Left hindlimb (tissue), 1 donor: ENCODE measurements at regions not wholly inside any gene's neighbourhood (a gene's known extent, or its start where the extent isn't known, plus 50 kb on each side); places are given as distances from the start of the nearest gene placed in this dataset.
"Not testable (repeated sequence)": the region's sequence is repeated elsewhere in the genome, so short reads cannot be mapped to it uniquely, and the experiment has no call there.

ENCODE experiments used
- DNase-seq: peaks from one replicate; pipeline ENCODE4 v3.0.0-alpha.2; 2018

DNA sequence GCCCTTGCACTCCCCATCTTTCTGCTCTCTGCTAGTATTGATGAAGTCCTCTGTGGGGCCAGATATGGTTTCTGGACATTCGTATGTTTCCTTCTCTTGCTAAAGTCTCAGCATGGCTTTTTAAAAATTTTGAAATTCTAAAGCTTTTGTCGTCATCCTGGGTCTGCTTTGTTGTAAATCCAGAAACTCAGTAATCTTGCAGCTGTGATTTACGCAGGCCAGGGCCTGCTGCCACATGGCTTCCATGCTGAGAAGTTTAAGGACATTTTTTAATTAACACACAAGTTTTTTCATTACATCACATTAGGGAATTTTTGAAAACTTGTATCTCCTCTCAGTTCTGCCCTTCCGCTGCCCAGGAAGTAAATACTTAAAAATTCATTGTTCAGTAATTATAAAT, 686.1 kb upstream of the IGFBP3 start:
- no peak for DNase-seq

DNA sequence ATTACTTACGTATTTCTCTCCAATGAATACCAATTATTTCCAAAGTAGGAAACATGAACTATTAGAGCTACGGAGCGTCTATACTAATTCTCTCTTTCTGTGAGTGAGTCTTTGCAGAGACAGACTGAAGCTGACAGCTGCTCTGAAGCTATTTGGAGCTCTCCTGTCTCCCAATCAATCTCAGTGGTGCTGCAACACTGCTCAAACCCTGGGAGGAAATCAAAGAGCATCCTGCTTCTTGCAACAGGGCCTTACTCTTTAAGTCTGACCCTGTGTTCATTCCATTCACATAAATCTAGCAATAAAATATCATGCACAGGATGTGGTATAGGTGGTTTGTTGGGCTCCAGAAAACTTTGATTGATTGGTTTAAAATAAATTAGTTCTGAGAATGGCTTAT, 685.7 kb upstream of the IGFBP3 start:
- DNase-seq, result no peak

DNA sequence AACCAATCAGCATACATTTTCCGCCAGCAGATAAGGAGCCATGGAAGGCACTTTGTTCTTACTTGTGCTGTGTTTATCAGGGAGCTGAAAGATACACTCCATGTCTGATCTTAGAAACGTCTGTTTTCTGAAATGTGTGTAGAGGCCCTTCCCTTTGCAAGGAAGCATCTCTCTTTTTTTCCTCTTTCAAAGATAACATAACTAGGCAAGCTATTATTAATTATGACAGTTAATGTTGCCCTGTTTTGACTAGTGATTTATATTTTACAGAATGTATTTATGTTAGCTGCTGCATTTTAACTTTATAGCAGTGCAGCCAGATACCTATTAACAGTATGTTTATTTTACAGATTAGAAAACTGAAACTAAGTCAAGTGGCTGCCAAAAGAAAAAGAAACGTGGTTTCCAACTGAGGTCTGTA, 683.2 kb upstream of the IGFBP3 start:
- DNase-seq, result no peak

DNA sequence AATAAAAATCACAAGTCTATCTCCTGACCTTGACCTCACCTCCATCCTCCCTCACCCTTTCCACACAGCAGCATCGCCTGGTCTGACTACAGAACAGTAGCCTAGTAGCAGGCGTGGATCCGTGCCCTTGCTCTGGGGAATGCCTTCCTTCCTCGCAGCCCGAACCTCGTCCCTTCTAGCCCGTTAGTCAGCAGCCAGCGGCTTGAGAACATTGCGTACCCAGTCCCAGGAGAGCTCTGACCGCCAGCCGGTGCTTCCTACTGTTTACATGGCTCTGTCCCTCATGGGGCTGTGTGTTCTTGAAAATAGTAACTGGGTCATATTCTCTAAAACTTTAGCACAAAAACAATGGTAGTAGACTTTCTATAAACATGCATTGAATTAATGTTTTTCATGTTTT, 682.7 kb upstream of the IGFBP3 start:
- no peak for DNase-seq

DNA sequence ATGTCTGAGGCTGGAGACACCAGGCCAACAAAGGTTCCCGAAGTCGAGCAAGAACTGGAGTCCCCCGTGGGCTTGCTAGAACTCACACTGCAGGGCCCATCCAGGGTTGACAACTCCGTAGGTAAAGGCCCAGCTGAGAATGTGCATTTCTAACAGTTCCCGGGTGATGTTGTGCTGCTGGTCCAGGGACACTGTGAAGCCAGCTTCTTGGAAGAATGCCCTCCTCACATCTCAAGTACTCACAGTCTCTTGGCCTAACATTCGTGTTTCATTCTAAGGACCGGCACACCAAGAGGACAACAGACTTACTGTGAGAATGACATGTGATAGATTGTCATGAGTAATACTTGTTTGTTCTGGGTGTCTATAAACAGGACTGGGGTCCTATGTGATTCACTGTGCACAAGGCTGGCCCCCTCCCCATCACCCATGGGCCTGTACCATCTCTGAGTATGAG, 682.3 kb upstream of the IGFBP3 start:
- DNase-seq, result no peak

DNA sequence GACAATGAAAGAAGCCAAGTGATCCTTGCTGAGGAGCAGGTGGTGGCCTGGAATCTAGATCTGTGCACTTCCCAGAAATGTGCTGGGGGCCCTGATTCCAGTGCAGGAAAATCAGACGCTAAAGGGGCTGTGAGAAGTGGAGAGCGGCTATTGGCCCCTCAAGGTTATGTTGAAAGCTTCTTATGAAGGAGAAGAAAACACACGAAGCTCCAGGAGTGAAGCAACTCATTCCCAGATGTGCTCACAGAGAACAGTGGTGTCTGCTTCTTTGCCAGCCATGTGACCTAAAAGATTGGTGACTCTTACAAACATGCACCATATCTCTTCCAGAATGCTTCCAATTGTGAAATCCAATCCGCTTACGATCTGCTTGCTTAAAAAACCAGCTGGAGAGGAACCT, 679.3 kb upstream of the IGFBP3 start:
- DNase-seq, result no peak

DNA sequence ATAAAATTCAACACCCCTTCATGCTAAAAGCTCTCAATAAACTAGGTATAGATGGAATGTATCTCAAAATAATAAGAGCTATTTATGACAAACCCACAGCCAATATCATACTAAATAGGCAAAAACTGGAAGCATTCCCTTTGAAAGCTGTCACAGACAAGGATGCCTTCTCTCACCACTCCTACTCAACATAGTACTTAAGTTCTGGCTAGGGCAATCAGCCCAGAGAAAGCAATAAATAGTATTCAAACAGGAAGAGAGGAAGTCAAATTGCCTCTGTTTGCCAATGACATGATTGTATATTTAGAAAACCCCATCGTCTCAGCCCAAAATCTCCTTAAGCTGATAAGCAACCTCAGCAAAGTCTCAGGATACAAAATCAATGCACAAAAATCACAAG, 673.8 kb upstream of the IGFBP3 start:
- DNase-seq, result not testable (repeated sequence)

DNA sequence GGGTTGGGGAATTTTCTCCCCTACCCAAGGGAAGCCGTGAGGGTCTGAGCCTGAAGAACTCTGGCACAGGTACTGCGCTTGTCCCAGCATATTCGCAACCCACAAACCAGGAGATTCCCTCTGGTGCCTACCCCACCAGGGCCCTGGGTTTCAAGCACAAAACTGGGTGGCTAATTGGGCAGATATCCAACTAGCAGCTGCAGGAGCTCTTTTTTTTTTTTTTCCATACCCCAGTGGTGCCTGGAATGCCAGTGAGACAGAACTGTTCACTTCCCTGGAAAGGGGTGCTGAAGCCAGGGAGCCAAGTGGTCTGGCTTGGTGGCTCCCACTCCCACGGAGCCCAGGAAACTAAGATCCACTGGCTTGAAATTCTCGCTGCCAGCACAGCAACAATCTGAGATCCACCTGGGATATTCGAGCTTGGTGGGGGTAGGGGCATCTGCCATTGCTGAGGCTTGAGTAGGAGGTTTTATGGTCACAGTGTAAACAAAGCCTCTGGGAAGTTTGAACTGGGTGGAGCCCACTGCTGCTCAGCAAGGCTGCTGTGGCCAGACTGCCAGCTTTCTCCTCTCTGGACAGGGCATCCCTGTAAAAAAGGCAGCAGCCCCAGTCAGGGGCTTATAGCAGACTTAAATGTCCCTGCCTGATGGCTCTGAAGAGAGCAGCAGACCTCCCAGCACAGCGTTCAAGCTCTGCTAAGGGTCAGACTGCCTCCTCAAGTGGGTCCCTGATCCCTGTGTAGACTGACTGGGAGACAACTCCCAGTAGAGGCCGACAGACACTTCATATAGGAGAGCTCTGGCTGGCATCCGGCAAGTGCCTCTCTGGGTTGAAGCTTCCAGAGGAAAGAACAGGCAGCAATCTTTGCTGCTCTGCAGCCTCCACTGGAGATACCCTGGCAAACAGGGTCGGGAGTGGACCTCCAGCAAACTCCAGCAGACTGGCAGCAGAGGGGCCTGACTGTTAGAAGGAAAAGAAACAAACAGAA, 670.1 kb upstream of the IGFBP3 start:
- DNase-seq, result not testable (repeated sequence)

DNA sequence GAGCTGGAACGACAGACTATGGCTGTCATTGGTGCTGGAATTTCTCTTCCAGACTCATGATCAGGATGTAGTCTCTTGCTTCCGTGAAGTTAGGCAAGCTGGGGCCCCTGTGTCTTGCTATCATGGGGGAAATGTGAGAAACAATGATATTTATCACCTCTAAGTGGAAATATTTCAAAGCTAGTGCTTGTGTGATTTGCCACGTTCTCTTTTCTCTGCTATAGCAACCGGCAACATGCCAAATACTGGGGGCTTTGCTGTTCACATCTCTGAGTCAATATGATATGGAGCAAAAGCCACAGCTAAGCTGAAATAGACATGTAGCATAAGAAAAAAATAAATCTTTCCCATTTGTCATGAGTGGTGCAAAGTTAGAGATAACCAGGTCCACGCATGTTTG, 668.2 kb upstream of the IGFBP3 start:
- no peak for DNase-seq

DNA sequence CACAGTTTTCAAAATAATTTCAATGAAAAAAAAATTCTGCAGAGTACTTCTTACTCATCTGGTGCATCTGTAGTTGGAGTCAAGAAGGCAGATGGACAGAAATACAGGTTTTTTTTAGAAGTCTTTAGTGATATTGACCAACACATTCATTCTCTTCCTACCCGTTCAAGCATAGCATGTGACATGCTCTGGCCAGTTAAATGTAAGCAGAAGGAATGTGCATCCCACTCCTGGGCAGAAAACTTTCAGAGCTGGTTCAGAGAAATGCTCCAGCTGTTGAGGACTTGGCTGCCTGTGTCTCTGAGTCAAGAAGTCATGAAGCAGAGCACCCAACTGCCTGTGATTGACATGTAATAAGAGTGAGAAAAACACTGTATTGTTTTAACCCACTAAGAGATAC, 665.3 kb upstream of the IGFBP3 start:
- DNase-seq, result no peak

DNA sequence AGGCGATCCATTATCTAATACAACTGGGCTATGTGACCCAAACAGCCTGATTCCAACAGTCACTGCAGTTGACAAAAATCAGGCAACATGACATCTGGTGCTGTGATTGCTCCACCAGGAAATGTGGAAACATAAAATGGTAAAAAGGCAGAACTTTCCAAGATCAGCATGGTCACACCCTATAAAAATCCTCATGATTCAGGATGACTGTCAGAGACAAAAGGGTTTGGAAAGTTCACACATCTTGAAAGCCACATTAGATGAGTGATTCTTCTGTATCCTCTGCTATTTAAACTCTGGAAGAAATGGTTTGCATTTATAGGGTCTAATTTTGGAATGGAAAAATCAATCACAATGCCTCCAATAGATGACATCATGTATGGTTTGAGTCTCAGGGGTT, 662.6 kb upstream of the IGFBP3 start:
- no peak for DNase-seq

DNA sequence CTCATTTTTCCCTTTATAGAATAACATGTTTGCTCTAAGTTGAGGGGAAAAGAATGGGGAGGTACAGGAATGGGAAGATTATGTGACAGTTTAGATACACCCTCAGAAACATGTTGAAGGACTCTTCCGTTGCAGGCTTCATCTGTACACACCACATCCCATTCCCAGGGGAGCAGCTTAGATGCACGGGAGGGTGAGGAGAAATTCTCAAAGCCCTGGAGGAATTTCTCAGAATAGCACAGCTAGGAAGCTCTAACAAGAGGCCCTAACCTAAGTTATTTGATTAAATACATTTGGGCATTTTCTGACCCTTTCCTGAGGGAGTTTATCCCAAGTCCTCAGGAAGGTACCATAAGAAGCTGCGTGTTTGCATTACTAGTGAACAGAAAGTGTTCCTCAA, 660.2 kb upstream of the IGFBP3 start:
- no peak for DNase-seq

DNA sequence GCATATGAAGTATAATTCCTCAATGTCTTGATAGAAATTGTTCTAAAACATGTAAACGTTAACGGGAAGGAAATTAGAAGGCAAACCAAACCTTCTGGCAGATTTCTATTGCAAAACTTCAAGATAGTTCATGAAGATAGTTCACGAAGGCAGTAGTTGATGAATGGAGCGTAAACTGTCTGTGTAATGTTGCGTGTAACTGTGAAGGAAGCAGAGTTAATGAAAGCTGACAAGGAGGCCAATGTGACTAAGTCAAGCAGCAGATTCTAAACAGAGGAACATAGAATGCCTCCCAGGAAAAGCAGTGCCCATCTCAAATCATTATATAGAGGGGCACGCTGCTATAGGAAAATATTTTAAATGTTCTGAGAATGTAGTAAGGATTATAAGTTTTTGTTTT, 659.7 kb upstream of the IGFBP3 start:
- no peak for DNase-seq

DNA sequence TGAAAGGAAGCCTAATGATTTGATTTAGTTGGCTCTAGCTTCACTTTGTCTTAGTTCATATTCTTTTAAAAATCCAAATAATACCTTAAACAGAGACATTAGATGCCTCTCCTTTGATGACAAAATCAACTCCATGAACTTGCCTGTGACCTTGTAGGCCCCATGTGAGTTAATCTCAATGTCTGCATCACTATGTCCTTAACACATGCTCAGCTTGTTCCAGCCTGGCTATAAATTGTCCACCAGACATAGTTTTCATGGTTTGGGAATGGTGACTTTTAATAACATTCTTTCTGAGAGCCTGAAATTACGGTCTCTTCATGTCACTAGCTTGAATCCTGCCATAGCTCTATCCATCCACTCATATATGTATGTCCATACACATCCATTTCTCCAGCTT, 656.3 kb upstream of the IGFBP3 start:
- no peak for DNase-seq

DNA sequence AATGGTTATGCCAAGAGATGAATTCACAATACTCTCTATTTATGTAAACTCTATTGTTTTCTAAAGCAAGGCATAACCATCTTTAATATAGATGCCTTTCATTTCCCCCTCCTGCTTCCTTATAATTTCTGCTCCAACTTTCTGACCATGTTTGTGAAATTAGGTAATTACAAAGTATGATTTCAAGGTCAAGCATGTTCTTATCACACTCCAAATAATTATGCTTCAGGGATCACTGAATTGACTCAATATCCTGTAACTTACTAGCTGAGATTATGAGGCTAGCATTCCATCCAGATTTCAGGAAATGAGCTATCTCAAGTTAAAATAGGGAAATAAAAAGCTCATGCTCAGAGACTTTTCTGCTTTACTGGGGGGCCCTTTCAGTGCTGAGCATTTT, 655.9 kb upstream of the IGFBP3 start:
- DNase-seq, result no peak

DNA sequence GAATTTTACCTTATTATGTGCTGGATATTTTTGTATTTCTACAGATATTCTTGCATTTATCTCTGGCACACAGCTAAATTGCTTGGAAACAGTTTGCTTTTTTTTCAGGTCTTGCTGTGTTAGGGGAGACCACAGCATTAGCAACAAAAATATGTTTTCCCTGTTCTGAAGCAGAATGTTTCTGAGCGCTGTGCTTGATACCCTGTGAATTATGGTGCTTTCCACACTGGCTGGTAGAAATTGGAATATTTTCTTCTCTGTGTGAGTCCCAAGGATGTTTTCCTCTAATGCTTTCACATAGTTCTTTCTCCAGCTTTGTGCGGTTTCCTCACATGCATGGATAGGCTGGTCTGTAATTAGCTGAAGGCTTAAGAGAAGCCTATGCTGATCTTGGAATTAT, 651.6 kb upstream of the IGFBP3 start:
- DNase-seq, result no peak

DNA sequence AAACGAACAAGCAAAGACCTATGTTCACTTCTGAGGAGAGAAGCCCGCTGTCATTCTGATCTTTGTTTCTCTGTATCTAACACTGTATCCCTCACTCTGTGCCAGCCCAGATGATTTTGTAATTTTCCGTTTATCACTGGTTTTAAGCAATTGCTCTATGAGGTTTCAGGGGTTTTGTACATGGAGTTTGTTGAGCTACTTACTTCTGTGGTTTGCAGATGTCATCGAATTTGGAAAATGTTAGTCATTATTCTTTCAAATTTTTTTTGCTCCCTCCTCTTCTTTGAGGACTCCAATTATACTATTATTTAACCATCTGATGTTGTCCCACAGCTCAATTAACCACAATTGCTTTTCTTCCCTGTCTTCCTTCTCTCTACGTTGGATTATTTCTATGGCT, 650.9 kb upstream of the IGFBP3 start:
- no peak for DNase-seq

DNA sequence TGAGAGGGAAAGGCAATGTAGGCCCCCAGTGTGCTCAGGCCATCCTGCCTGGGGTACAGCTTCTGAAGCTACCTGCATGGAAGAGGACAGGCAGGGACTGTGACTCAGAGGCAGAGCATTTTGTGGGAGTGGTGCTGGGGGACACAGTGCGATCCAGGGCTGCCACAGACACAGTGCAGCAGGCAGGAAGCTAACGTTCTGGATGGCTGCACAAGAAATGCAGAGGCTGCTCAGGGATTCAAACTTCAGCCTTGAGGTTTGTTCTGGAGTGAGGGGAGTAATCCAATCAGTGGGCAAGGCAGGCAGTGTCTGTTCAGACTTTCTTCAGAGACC, 648.0 kb upstream of the IGFBP3 start:
- DNase-seq, result no peak

DNA sequence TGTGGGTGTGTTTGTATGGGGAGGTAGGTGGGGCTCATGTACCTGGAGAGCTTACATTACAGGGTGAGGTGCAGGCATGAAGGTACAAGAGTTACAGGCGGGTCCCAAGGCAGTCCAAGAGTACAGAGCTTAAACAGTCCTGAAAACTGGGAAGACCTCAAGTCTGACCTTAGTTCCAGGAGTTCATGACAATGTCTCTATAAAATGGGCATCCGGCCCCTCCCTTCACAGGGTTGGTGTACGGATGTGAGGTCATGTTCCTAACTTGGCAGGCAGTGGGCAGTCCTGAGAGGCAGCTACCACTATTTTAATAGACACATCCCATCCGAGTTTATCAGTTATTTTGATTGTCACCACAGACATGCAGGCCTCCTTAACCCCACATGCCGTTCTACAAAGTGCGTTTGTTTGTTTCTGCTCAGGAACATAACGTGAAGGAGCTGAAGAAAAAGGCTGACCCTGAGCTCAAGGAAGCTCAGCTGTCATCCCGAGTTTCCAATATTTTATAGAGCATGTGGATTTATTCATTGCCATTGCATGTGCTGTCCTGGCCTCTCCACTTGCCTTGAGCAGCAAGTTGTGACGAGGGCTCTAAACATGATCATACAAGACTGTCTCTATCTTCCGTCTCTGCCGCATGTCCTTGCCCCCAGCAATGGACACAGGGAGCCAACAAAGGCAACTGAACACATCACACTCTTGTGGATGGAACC, 647.5 kb upstream of the IGFBP3 start:
- DNase-seq, result no peak

DNA sequence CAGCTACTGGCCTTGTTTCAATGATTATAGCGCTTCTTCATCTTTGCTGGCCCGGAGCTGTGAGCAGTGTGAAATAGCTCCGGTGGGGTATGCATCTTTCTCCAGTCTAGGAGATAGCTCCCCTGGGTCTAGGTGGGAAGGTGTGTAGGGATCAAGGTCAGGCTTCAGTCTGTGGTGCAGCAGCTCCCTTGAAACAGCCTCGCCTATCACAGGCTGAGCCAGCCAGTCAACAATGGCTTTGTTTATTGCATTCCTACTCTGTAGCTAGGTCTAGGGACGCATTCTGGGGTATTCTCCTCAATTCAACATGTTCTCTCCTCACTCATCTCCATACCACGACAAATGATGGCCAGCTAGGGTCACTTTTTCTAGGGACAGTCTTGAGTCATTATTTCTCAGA, 646.8 kb upstream of the IGFBP3 start:
- DNase-seq, result no peak

DNA sequence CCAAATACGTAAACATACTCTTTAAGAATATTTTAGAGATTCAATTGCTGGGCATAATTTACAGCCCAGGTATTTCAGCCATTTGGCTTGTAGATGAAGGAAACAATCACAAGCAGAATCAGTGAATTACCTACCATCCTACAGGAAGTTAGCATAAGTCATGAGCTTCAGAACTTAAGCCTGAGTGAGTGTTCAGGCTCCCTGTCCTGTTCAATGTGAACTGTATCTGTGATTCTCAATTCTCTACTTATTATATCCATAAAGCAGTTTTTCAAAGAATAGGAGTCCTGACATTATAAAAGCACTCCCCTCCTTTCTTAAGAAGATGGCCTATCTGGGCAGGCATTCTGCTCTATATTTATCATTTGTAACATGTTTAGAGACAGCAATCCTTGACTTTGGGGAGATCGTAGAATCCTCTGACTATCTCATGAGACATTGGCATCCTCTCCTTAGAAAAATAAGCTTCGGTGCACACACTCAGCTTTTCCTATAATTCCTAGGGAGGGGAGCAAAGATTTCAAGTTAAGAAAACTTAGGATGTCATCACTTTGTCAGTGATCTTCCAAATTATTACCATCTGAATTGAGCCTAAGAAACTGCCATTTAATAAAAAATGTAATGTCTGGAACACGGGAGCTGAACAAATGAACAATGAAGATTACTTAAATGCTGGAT, 645.2 kb upstream of the IGFBP3 start:
- no peak for DNase-seq

DNA sequence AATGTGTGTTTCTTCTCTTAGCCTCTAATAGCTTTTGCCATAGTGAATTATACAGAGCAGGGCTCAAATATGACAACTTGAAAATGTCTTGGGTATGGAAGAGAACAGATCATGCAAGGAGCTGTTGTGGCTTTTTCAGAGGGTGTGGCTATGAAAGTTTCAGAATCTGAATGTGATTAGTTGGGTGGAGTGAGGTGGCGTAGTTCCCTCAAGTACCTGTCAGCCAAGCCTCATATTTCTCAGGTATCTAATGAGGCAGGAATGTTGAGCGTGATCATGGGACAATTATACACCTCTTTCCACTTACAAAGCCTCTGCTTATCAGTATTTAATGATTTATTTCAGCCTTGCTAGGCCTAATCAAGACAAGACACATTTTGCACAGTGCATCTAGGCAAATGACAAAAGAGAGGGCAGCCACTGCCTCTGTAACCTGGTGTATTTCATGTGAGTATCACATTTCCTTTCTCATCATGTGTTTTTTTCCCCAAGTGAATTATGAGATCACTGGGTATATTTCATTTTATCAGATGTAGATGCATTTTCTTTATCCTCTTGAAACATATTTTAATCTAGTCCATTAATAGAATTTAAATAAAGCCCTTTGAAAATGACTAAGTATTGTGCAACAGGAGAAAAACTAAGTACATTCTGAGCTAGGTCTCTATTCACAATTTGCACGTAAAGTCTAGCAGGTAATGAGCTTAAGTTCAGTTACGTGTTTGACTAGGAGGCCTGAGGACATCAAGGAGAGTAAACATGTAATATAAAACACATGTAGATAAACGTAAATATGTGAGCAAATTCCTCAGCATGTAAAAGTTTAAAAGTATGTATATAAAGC, 644.4 kb upstream of the IGFBP3 start:
- no peak for DNase-seq
